HG03521 (cell line): ENCODE measurements at regions not wholly inside any gene's neighbourhood (a gene's known extent, or its start where the extent isn't known, plus 50 kb on each side); places are given as distances from the start of the nearest gene placed in this dataset.
"Not testable (repeated sequence)": the region's sequence is repeated elsewhere in the genome, so short reads cannot be mapped to it uniquely, and the experiment has no call there.

Source experiments
- ATAC-seq: cut with Tn5 transposase; IDR thresholded peaks from one replicate; pipeline ENCODE4 v1.9.1; 2021; ENCODE audit warnings: mild to moderate bottlenecking, moderate library complexity; ENCODE audit not compliant: unreplicated experiment

DNA sequence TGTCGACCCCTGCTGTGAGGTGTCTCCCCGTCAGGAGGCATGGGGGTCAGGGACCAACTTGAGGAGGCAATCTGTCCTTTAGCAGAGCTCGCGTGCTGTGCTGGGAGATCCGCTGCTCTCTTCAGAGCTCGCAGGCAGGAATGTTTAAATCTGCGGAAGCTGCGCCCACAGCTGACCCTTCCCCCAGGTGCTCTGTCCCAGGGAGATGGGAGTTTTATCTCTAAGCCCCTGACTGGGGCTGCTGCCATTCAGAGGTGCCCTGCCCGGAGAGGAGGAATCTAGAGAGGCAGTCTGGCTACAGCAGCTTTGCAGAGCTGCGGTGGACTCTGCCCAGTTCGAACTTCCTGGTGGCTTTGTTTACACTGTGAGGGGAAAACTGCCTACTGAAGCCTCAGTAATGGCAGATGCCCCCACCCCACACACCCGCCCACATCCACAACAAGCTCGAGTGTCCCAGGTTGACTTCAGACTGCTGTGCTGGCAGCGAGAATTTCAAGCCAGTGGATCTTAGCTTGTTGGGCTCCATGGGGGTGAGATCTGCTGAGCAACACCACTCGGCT, 133.1 kb downstream of the CENPC start:
- ATAC-seq = not testable (repeated sequence)

DNA sequence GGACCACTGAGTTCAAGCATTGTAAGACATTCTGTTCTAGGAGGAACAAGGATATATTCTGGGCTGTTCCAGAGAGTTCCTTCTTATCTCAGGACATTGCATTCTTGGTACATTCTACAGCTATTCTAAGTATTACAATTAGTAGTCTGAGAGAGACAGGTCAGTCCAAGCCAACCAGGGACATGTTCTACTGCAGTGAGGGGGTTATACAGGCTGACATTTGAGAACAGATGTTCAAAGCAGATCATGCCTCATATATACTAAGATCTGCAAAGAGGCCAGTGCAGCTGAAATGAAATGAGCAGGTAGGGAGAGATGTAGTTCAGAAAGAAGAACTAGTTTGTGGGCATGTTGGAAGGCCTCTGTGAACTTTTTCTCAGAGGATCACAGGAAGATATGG, 142.0 kb downstream of the CENPC start:
- no peak for ATAC-seq

DNA sequence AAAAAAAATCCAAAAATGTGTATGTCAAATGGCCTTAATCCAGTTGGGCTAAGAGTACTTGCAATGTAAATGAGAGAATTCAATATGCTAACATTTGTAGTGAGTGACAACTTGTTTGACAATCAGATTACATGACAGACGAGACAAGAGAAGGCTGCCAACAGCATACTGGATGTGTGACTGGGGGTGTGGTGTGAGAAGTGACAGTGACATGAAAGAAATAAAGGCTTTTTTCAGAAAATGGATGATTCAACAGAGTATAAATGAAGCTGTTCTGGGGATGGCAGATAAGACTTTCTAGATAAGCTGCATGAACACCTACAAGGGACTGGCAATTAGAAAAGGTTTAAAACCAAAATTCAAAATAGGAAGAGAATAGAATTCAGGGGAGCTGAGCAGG, 143.4 kb downstream of the CENPC start:
- ATAC-seq = no peak

DNA sequence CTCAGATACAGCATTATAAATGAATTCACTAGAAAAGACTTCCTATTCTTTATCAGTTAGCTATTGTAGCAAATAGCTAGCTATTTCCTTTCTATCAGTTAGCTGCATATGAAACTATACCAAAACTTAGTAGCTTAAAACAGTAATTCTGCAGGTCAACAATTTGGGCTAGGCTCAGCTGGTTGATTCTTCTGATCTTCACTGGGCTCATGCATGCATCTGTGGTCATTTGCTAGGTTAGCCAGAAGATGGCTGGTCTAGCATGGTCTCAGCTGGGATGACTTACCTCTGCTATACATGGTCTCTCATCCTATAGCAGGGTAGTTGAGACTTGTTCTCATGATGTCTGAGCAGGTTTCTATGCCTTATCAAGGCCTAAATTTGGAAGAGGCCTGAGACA, 147.4 kb downstream of the CENPC start:
- no peak for ATAC-seq

DNA sequence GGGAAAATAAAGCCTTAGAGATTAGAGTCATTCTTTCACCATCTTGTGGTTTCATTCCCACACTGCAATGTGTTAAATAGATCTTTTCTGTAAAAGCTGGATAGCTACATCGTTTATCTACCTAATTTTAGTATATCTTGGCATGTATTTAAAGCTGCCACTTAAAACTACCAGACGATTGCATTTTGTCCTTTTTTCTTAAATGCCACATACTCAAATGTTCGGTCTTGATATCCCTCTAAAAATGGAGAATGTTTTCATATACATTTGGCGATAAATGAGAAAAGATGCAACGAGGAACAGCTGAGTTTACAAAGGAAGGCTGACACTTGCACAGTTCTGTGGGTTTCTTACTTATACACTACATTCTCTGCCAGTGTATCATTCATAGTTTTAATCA, 148.3 kb downstream of the CENPC start:
- ATAC-seq = no peak

DNA sequence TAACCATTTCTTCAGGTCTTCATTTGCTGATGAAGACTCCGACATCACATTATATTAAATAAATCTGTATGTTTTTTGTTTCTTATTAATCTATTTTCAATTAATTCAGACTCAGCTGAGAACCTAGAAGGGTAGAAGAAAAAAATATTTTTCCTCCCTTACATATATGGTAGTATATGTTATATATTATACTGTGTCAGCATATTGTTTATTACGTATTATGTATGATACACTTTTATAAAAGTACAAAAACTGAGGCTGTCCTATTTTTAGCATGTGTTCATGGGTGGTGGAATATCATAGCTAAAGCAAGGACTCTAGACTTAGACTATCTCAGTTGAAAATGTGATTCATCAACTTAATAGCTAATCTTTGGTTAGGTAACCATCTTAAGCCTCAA, 149.3 kb downstream of the CENPC start:
- no peak for ATAC-seq

DNA sequence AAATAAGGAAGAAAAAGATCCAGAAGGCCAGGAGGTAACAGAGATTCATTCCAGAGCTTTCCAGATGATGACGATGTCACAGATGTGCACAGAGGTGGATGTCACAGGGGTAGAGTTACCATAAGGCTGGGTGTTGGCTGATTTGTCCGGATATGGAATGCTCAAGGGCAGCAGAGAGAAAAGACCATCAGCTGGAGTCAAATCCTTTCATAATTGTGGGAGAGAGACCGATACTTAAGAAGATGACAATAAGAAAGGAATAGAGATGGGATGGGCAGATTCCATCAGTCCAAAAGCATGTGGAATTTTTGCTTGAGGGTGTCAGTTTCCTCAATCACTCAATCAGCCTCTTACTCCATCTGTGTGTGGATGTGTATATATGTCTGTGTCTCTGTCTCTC, 150.4 kb downstream of the CENPC start:
- no peak for ATAC-seq

DNA sequence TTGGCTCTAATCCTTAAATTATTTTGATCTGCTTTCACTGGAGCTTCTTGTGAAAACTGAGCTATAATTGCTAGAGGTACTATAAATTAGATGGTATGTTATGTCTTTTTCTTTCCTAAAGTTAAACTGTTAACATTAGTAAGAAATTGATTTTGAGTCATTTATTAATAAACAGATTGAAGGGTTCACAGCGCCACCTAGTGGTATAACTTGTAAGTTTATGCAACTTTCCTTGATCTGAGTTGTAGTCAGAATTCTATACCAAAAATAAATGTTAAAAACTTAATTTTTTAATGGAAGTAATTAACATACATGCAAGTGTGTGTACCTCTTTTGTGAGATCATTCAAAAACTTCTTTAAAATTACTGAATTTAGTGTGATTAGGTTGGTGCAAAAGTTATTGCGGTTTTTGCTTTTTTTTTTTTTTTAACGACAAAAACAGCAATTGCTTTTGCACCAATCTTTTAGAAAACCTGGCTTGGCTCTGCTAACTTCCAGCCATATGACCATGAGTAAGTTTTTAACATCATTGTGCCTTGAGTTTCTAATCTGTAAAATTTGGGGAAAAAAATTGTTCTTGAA, 151.5 kb downstream of the CENPC start:
- ATAC-seq = no peak

DNA sequence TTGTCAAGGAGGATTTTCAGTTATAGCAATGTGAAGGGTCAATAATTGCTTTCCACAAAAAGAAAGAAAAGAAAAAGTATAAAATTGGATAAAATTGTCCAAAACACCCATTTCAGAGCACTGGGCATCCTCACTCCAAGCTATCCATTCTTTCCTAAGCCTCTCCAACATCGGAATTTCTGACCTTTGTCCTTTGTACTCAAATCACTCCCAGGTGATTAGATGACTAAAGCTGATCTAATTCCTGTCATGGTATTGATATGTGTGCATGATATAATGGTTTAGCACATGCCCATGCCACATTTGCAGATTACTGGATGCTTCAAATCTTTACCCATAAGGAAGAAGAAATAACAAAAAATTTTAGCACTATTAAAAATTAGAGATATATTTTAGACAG, 152.3 kb downstream of the CENPC start:
- ATAC-seq = no peak

DNA sequence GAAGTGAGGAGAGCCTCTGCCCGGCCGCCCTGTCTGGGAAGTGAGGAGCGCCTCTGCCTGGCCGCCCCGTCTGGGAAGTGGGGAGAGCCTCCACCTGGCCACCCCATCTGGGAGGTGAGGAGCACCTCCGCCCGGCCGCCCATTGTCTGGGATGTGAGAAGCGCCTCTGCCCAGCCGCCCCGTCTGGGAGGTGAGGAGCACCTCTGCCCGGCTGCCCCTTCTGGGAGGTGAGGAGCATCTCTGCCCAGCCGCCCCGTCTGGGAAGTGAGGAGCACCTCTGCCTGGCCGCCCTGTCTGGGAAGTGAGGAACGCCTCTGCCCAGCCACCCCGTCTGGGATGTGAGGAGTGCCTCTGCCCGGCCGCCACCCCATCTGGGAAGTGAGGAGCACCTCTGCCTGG, 163.9 kb downstream of the CENPC start:
- not testable (repeated sequence) for ATAC-seq

DNA sequence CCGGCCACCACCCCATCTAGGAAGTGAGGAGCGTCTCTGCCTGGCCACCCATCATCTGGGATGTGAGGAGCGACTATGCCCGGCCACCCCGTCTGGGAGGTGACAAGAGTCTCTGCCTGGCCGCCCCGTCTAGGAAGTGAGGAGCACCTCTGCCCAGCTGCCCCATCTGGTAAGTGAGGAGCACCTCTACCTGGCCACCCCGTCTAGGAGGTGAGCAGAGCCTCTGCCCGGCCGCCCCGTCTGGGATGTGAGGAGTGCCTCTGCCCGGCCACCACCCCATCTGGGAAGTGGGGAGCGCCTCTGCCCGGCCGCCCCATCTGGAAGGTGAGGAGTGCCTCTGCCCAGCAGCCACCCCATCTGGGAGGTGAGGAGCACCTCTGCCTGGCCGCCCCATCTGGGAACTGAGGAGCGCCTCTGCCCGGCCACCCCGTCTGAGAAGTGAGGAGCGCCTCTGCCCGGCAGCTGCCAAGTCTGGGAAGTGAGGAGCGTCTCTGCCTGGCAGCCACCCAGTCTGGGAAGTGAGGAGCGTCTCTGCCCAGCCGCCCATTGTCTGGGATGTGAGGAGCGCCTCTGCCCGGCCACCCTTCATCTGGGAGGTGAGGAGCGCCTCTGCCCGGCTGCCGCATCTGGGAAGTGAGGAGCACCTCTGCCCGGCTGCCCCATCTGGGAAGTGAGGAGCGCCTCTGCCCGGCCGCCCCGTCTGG, 164.4 kb downstream of the CENPC start:
- not testable (repeated sequence) for ATAC-seq

DNA sequence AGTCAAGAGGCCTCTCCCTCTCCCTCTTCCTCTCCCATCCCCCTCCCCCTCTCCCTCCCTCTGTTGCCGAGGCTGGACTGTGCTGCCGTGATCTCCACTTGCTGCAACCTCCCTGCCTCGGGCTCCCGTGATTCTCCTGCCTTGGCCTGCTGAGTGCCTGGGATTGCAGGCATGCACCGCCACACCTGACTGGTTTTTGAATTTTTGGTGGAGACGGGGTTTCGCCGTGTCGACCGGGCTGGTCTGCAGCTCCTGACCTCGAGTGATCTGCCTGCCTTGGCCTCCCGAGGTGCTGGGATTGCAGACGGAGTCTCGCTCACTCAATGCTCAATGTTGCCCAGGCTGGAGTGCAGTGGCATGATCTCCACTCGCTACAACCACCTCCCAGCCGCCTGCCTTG, 165.1 kb downstream of the CENPC start:
- no peak for ATAC-seq

DNA sequence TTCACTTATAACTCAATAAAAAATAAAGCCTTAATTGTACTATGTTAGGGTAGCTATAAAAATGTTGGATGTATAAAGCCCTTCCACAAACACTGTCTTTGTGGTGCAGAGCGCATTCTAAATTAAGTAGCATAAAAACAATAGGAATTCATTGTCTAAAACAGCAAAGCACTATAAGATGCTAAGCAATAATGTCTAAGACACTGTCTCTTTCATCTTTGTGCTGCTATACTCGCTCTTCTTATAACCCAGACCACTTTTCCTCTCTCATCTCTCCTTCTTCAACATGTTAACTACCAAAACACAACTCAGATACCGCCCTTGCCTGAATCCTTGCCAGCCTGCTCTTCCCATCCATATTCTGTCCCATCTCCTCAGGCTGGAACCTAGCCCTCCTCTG, 170.0 kb downstream of the CENPC start:
- no peak for ATAC-seq

DNA sequence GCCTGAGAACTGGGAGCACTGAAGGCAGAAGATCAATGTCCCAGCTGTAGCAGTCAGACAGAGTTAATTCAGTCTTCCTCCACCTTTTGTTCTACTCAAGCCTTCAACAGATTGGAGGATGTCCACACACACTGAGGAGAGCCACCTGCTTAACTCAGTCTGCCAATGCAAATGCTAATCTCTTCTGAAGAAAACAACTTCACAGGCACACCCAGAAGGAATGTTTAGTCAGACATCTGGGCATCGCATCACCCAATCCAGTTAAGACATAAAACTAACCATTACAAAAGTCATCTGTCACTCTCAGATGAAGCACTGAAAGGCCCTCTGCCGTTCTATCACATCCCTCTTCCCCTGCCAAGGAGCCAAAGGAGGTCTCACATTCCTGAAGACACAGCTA, 173.7 kb downstream of the CENPC start:
- no peak for ATAC-seq

DNA sequence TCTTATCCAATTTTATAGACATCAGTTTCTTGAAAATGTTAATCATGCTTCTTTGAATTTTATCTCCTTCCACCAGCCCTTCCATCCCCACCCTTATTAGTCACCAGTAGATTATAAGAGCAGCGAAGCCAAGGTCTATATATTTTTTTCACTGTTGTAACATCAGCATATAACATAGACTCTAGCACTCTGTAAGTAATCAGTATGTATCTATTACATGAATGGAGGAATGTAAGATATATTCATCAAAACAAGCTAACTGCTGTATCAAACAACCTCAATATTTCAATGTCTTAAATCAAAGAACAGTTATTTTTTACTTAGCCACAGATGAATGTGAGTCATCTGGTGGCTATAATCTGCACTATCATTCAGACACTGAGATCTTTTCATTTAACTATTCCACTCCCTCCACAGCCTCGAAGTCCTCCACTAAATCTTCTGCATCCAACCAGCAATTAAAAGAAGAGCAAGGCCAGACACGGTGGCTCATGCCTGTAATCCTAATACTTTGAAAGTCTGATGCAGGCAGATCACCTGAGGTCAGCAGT, 178.9 kb downstream of the CENPC start:
- no peak for ATAC-seq

DNA sequence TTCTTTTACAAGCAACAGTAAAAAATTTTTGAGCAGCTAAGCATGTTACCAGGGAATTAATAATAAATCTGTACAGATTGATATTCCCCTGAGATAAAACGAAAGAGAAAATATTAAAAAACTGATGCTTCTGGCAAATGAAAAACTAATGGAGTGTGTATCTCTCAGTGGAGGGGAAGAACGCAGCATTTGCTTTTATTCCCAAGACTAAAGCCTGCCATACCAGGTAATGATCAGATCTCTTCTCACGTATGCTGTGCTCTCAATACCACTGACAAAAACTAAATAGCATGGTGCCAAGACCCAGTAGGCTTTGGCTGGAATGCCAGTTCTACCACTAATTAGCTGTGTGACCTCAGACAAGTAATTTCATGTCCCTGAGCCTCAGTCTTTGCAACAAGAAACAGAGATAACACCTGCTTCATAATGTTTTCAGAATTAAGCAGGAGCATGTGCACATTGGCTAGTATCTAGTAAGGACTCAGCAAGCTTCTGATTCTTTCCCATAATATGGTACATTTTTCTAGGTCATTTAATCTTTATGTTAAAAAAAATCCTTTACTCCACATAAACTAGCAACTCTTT, 179.6 kb downstream of the CENPC start:
- no peak for ATAC-seq

DNA sequence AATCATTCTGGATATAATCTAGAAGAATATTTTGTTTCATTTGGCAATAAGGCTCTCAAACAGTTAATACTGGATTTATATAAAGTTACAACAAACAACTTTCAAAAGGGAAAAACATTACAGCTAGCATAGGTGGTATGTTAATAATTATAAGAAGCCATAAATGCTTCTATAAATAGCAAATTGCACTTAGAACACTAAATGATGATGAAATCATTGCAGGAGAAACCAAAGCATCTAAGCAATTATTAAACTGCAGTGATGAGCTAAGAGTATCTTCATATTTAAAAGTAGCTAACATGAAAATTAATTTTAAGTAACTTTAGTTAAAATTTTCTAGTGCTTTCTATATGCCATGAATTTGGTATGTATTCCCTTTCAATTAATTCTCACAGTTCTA, 189.5 kb downstream of the CENPC start:
- no peak for ATAC-seq

DNA sequence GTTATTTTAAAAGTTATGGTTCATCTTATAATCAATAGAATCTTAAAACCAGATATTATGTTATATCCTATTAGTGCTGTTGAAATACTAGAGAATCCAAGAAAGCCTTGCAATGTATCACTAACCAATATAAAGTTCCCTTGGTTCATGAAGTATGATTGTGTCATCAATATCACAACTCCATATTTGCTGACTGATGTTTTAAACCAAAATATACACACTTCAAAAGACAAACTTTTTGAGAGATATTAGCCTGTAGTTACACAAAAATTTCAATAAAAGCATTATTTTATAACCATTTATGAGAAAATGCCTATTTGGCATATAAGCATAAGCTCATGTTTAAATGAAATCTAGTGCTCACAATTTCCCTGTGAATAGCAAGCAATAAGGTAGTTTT, 198.6 kb downstream of the CENPC start:
- ATAC-seq = no peak

DNA sequence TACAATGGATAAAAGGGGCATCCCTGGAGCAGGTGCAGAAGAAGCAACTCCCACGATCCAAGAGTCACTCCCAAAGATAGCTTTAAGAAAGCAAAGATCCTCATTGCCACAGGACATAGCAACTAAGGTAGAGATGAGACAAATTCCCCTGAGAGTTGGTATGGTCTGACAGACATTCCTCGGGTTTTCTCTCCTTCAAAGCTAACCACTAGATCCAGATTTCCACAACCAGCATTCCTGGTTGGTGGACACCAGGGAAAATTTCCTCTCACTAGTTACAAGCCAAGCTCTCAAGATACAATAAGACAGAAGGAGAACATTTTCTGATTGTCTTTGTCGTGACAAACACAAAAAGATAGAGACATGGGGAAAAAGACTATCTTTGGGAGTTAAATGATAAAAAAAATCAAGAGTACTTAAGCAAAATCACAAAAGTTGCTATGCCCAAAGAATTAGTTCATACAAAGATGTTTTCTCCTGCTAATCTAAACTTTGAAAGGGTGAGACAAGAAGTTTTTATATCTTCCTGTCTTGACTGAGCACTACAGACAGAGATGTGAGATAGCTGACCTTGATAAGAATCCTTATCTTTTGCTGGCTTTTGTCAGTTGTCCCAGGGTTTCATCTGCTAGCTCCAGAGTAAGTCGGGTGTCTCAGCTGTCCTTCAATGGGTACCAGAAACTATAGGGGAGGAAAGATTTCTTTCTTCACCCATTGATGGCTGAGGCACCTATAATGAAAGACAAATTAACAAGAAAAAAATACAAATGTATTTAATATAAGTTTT, 200.5 kb downstream of the CENPC start:
- ATAC-seq = no peak

DNA sequence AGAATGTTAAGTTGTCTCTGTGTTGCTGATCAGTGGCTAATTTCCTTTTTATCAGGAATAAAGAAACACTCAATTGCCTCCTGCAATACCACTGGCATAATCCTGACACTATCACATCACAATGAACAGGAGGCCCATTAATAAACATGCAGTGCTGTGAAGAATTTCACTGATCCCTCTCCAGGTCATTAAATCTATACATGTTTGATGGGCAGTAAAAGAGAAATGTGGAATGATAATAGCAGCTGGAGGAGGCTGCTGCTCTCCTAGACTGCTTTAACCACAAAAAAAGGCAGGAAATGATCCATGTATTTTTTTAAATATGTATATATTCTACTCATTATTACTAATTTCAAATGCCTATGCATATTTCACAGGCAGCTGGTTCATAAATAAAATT, 202.1 kb downstream of the CENPC start:
- no peak for ATAC-seq

DNA sequence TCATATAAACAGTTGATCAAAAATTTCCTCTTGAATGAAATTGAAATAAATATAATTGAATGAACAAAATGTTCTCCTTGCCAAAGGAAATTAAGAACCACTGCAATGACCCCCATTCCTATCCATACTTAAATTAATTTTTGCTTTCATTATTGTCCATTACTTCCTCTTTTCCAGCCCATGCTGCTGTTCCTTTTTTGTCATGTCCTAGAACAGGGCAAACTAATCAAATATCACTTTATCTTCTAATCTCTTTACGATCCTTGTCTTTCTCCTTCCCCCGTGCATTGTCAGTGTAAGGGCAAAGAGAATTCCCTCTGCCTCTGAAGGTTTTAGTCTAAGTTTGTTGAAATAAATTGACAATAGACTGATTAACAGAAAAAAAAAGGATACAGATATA, 203.0 kb downstream of the CENPC start:
- ATAC-seq = no peak
